ENCODE measurements at regions not wholly inside any gene's neighbourhood (a gene's known extent, or its start where the extent isn't known, plus 50 kb on each side); places are given as distances from the start of the nearest gene placed in this dataset.

DNA sequence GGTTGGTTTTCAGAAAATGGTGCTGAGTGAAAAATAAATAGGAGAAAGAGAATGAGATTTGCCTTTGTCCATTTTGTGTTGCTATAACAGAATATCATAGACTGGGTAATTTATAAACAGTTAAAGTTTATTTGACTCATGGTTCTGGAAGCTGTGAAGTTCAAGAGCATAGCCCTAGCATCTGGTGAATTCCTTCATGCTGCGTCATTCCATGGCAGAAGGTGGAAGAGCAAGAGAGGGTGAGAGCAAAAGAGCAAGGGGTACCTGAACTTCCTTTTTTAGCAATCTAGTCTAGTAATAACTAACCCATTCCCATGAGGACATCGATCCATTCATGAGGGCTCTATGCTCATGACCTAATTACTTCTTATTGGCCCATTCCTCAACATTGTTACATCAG is 209.1 kb upstream of the ZP4 start:
- ATAC-seq (no peak), DNase-seq (ENCODE audit: low spot score in 2 of 2) (no peak)
- H3K27ac Mint-ChIP-seq: no peak overlapping the region
- no peak overlapping the region for H3K4me3 Mint-ChIP-seq
- H3K4me1 Mint-ChIP-seq: no peaks in the 10 kb centered on the region
- H3K36me3 Mint-ChIP-seq: no peaks in the 10 kb centered on the region
- H3K9me3 Mint-ChIP-seq: no peaks in the 10 kb centered on the region

DNA sequence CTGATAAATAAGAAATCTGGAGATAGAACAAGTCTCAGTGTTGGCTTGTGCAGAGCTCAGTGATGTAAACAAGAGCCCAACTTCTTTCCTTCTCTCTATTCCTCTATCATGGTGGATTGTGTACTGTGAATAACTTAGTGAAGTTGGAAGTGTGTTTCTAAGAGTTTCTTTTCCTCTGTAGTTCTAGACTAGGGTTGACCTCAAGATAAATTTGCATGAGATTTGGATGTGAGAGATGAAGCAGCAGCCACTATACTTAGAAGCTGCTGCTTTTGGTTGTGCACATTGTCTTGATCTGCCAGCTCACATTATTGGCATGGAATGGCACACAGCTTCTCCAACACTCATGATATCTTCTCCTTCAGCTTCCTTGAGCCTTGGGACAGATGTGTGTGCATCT is 198.9 kb upstream of the ZP4 start:
- no peak for DNase-seq (ENCODE audit: low spot score in 2 of 2)
- Mint-ChIP-seq H3K4me1 (no peaks in the 10 kb centered on the region), H3K9me3 (peaks cover 16% of the 10 kb centered on the region), H3K4me3 (no peak overlapping the region), H3K27ac (no peak overlapping the region), H3K36me3 (no peaks in the 10 kb centered on the region)
- no peak for ATAC-seq

DNA sequence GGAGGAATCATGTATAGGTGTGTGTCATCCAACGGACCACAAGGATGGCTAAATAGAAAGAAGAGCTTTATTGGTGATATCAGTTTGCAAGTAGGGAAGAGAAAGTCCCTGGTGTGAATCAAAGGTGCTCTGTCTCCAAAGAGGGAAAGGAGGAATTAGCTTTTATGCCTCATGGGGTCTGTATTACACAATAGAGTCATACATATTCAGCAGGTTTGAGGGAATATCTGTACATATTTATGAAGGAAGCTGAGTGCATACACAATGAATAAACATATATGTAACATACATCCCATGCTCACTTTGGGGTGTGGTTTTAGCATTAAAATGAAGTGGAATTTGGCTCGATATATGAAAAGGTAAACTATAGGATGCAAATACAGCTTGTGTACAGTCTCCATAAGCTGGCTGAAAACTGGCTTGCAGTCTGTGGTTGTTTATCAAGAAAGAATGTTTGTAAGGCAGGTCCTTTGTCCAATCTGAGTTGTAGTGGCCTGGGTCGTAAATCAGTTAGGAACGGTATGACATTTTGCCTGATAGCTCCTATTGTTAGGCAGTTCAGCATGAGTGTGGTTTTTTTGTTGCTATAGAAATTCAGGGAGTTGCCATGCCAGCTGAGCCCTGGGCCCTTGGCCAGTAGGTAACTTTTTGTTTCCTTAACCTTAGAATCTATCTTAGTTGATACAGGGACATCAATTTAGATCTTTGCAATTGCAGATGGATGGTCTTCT is 198.0 kb upstream of the ZP4 start:
- Mint-ChIP-seq H3K36me3 (no peaks in the 10 kb centered on the region), H3K27ac (no peak overlapping the region), H3K4me1 (no peaks in the 10 kb centered on the region), H3K4me3 (no peak overlapping the region), H3K9me3 (peaks cover 16% of the 10 kb centered on the region)
- ATAC-seq (no peak), DNase-seq (ENCODE audit: low spot score in 2 of 2) (no peak)

DNA sequence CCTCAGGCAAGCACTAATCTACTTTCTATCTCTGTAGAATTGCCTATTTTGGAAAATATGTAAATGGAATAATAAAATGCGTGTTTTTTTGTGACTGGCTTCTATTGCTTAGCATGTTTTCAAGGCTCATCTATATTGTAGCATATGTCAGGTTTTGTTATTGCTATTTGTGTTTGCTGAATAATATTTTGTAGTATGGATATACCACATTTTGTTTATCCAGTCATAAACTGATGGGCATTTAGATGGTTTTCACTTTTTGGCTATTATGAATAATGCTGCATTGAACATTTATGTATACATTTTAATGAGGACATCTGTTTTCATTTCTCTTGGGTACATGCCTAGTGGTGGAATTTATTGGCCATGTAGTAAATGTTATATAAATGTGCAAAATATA is 183.3 kb upstream of the ZP4 start:
- ATAC-seq: no peak
- Mint-ChIP-seq H3K4me1 (no peaks in the 10 kb centered on the region), H3K27ac (no peak overlapping the region), H3K4me3 (no peak overlapping the region), H3K9me3 (peaks cover 5% of the 10 kb centered on the region), H3K36me3 (no peaks in the 10 kb centered on the region)
- DNase-seq (ENCODE audit: low spot score in 2 of 2): no peak

DNA sequence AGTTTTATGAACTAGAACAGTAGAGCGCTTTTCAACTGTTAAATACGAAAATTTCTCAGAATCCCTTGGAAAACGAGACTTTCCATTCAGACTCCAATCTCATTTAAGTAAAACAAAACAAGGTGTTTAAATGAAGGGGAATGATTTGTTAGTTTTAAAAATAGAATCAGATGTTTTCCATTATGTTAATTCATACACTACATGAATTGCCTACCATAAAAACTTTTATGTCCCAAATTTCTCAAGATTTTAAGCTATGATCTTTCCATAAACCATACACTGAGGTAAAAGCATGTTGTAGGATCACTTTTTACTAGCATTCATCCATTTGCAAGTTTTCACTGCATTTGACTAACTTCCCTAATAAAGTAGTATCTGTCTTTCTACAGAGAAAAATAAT is 180.3 kb upstream of the ZP4 start:
- H3K36me3 Mint-ChIP-seq: no peaks in the 10 kb centered on the region
- H3K9me3 Mint-ChIP-seq: peaks cover 2% of the 10 kb centered on the region
- no peak for DNase-seq (ENCODE audit: low spot score in 2 of 2)
- no peak overlapping the region for H3K27ac Mint-ChIP-seq
- ATAC-seq: no peak
- no peak overlapping the region for H3K4me3 Mint-ChIP-seq
- H3K4me1 Mint-ChIP-seq: no peaks in the 10 kb centered on the region

DNA sequence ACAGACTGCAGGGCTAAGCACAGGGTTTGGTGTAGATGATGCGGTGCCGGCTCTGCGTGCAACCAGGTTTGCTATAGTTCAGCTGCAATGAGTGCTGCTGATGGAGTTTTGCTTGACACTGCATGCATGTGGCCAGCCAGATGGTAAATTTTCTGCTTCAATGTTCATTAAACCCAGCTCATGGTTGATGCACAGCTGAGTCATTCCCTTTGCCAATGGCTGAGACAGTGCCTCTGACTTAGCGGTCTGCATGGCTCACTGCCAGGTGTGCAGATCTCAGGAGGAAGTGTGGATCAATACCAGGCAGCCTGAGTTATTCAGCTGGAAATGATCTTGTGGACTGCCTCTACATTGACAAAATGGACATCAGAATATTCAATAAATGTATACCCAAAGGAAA is 172.7 kb upstream of the ZP4 start:
- no peak for DNase-seq (ENCODE audit: low spot score in 2 of 2)

DNA sequence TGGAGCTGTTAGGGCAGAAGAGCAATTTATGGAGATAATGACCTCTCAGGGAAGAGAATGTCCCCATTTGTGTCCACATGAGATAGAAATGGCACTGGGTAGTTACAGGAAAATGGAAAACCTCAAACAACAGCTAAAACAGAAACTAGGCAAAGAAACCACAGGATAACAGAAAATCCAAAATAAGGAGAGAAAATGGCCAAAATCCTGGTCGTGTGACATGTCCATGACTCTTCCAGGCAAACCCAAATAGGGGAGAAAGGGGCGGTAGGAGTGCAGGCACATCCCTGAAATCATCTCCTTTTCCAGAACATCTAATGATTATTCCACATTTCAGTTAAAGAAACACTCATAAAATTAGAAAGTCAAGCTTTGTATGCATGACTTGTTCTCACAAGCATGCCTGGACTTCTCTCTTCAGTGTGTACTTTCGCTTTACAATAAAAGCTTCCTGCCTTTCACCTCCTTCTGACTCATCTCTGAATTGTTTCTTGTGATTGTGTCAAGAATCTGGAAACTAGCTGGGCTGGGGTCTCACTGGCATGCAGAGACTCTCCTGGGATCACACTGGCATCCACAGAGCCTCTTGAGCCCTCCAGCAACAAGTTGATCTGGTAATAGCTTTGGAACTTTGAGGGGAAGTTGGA is 171.4 kb upstream of the ZP4 start:
- H3K27ac Mint-ChIP-seq: no peak overlapping the region
- H3K36me3 Mint-ChIP-seq: no peaks in the 10 kb centered on the region
- no peak overlapping the region for H3K4me3 Mint-ChIP-seq
- ATAC-seq (no peak), DNase-seq (ENCODE audit: low spot score in 2 of 2) (no peak)
- peaks cover 2% of the 10 kb centered on the region for H3K9me3 Mint-ChIP-seq
- H3K4me1 Mint-ChIP-seq: no peaks in the 10 kb centered on the region

More for the DNA sequence above, 172.7 kb upstream of the ZP4 start:
- H3K4me1 Mint-ChIP-seq: no peaks in the 10 kb centered on the region
- H3K4me3 Mint-ChIP-seq: no peak overlapping the region
- H3K9me3 Mint-ChIP-seq: no peaks in the 10 kb centered on the region
- H3K27ac Mint-ChIP-seq: no peak overlapping the region
- no peaks in the 10 kb centered on the region for H3K36me3 Mint-ChIP-seq
- ATAC-seq: no peak

DNA sequence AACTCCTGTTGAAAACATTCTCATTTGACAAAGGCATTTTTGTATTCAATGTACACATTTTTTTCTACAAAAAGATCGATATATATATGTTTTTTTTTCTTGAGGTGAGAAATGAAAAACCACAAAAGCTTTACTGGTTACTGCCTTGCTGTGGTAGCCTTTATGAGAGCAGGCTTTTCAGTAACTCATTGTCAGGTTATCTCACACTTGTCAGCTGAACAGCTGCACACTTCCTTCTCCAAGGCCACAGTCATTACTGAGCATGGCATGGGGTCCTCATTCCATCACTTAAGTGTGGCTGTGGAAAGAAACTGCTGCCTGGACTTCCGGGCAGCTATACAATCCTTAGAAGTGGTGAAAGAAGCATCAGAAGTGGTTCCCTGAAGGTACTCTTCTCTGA is 169.3 kb upstream of the ZP4 start:
- ATAC-seq (no peak), DNase-seq (ENCODE audit: low spot score in 2 of 2) (no peak)
- H3K4me1 Mint-ChIP-seq: no peaks in the 10 kb centered on the region
- H3K9me3 Mint-ChIP-seq: peaks cover 7% of the 10 kb centered on the region
- H3K36me3 Mint-ChIP-seq: no peaks in the 10 kb centered on the region
- no peak overlapping the region for H3K4me3 Mint-ChIP-seq
- H3K27ac Mint-ChIP-seq: no peak overlapping the region

DNA sequence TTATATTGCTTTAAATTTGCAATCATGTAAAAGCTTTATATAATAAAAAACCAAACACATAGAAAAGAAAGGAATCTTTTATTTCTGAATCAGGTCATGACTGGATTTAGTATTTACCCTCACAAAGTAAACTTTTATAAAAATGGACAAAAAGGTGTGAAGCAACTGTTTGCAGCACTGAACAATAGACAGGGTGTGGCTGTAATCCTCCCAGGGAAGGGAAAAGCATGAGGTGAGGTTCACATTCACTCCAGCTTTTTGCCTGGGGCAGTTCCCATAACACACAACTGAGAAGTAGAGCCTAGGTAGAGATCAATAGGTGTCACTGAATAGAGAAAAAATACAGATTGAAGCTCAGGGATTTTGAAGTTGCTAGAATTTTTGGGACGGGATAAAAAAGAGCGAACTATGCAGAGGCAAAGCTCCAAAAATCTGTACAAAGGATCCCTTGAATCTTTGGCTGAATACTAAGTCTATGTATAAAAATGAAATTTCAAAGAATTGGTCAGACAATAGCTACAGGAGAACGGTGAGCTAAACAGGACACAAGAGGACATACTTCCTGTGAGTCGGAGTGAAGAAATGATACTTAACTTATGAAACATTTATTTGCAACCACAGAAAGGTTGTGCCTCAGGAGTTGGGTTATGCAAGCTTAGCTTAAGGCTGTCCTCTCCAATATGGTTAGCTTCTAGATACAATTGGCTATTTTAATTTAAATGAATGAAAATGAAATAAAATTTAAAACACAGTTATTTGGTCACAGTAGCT is 162.0 kb upstream of the ZP4 start:
- H3K9me3 Mint-ChIP-seq: peaks cover 11% of the 10 kb centered on the region
- no peaks in the 10 kb centered on the region for H3K36me3 Mint-ChIP-seq
- no peaks in the 10 kb centered on the region for H3K4me1 Mint-ChIP-seq
- no peak overlapping the region for H3K27ac Mint-ChIP-seq
- DNase-seq (ENCODE audit: low spot score in 2 of 2) (no peak), ATAC-seq (no peak)
- no peak overlapping the region for H3K4me3 Mint-ChIP-seq

DNA sequence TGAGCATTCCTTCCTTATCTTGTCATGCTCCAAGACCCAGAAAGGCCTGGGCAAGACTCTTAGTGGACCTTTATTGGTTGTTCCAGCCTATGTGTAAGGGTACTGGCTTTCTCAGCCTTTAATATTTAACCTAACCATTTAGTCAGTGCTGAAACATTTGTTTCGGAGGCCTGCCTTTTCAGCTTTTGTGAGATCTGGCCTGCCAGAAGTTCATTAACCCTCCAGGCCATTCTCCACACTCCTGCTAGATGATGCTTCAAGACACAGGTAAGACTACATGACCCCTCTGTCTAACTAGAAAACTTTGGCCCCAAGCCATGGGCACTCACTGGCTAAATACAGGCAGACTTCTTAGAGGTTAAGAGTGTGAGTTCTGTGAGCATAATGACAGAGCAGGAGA is 138.4 kb upstream of the ZP4 start:
- DNase-seq (ENCODE audit: low spot score in 2 of 2) (no peak), ATAC-seq (no peak)
- Mint-ChIP-seq H3K4me1 (no peaks in the 10 kb centered on the region), H3K9me3 (peaks cover 25% of the 10 kb centered on the region), H3K27ac (no peak overlapping the region), H3K36me3 (no peaks in the 10 kb centered on the region), H3K4me3 (no peak overlapping the region)

DNA sequence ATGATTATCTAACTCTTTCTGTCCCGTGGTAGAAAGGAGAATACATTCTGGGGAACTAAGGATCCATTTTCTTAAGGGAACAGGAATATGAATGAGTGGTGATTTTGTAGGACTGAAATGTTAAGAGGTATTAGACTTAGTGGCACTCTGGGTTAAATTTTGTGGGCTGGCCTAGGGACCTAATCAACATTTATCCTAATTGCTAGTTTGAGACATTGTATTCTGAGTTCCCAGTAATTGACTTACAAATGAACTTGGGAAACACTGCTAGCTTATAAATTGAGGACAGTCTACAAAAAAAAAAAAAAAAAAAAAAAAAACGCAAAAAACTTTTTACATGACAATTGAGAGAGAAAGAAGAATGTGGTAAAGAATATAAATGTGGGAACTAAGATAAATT is 136.6 kb upstream of the ZP4 start:
- no peak overlapping the region for H3K27ac Mint-ChIP-seq
- peaks cover 19% of the 10 kb centered on the region for H3K9me3 Mint-ChIP-seq
- DNase-seq (ENCODE audit: low spot score in 2 of 2): no peak
- no peak overlapping the region for H3K4me3 Mint-ChIP-seq
- ATAC-seq: no peak
- H3K36me3 Mint-ChIP-seq: no peaks in the 10 kb centered on the region
- no peaks in the 10 kb centered on the region for H3K4me1 Mint-ChIP-seq

DNA sequence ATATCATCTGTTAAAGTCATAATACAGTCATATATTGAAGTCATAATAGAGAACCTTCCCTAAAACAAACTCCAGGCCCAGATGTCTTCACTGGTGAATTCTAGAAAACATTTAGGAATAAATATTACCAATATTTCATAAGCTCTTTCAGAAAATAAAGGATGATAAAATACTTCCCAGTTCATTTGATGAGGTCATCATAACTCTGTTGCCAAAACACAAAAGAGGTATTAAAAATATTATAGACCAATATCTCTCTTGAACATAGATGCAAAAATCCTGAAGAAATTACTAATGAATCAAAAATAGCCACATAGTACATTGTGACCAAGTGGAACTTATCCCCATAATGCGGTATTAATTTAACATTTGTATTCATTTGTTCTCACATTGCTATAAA is 132.4 kb upstream of the ZP4 start:
- ATAC-seq (no peak), DNase-seq (ENCODE audit: low spot score in 2 of 2) (no peak)
- H3K36me3 Mint-ChIP-seq: no peaks in the 10 kb centered on the region
- no peak overlapping the region for H3K4me3 Mint-ChIP-seq
- H3K9me3 Mint-ChIP-seq: peaks cover 4% of the 10 kb centered on the region
- no peaks in the 10 kb centered on the region for H3K4me1 Mint-ChIP-seq
- H3K27ac Mint-ChIP-seq: no peak overlapping the region

DNA sequence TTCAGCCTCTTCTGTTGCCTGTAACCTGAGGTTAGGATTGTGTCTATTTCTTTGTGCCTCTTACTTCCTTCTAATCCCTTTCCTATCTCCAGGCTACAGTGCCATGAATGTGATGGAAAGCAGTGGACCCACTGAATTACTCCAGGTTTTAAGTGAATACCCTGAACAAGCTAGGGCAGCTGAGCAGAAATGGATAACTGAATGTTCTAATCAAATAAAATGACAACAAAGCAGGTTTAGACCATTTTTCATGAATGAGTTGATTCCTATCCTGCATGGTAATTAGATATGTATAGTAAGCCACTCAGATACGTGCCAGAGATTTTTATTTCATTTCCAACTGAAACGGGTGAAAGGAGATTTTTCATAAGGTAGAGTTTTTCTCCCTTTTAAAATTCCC is 127.5 kb upstream of the ZP4 start:
- Mint-ChIP-seq H3K9me3 (peaks cover 9% of the 10 kb centered on the region), H3K27ac (no peak overlapping the region), H3K36me3 (no peaks in the 10 kb centered on the region), H3K4me1 (no peaks in the 10 kb centered on the region), H3K4me3 (no peak overlapping the region)
- DNase-seq (ENCODE audit: low spot score in 2 of 2) (no peak), ATAC-seq (no peak)

DNA sequence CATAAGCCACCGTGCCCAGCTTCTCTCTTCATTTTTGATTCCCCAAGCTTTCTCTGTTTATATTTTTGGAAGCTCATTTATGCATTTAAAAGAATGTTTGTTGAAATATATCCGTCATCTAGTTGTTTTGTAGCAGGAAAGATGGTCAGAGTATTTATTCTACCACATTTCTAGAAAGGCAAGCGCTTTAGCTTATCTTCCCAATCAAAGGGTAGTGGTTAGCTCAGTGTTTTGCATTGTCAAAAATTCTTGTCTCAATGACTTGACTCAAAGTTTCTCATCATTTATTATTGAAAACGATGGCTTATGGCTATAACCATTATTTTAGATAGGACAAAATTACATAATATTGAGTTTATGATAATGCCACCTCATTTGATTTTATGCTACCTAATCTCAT is 116.1 kb upstream of the ZP4 start:
- H3K4me1 Mint-ChIP-seq: no peaks in the 10 kb centered on the region
- H3K9me3 Mint-ChIP-seq: no peaks in the 10 kb centered on the region
- no peaks in the 10 kb centered on the region for H3K36me3 Mint-ChIP-seq
- DNase-seq (ENCODE audit: low spot score in 2 of 2): no peak
- no peak overlapping the region for H3K27ac Mint-ChIP-seq
- no peak overlapping the region for H3K4me3 Mint-ChIP-seq
- ATAC-seq: no peak

DNA sequence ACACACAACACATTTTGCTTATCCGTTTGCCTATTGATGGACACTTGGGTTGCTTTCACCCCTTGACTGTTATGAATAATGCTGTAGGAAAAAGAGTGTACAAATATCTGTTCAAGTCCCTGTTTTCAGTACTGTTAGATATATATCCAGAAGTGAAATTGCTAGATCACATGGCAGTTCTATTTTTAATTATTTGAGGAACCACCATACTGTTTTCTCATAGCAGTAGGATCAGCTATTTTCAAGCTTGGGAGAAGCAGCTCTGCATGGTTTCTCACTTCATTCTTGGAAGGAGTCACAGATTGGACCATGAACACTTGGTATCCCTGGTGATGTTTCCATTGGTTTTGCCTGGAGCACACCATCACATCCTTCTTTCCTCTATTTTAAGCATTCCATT is 114.4 kb upstream of the ZP4 start:
- no peaks in the 10 kb centered on the region for H3K9me3 Mint-ChIP-seq
- no peak overlapping the region for H3K27ac Mint-ChIP-seq
- DNase-seq (ENCODE audit: low spot score in 2 of 2) (no peak), ATAC-seq (no peak)
- no peaks in the 10 kb centered on the region for H3K4me1 Mint-ChIP-seq
- H3K36me3 Mint-ChIP-seq: no peaks in the 10 kb centered on the region
- no peak overlapping the region for H3K4me3 Mint-ChIP-seq

DNA sequence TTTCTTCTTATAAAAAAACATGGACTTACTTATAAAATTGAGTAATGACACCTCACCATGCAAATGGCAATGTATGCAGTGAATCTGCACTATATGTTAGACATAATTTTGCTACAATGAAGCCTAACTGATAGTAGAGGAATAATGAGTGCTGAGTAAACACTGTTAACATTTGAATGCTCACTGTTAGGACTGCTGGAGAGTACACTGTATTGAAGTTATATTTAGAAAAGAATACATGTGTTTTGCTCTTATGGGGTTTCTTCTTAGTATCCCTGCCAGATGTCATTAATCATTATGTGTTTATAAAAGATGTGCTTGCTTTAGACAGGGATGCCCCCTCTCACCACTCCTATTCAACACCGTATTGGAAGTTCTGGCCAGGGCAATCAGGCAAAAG is 111.1 kb upstream of the ZP4 start:
- ATAC-seq (no peak), DNase-seq (ENCODE audit: low spot score in 2 of 2) (no peak)
- Mint-ChIP-seq H3K4me1 (no peaks in the 10 kb centered on the region), H3K4me3 (no peak overlapping the region), H3K9me3 (no peaks in the 10 kb centered on the region), H3K36me3 (no peaks in the 10 kb centered on the region), H3K27ac (no peak overlapping the region)

All from stimulated activated effector memory CD8-positive, alpha-beta T cell treated with anti-CD3 and anti-CD28 coated beads, Interleukin-12 subunit alpha, Interleukin-12 subunit beta, amount 100 ng/mL, for 72 hours (primary cell).